Neural cell (in vitro differentiated cells): ENCODE measurements at regions not wholly inside any gene's neighbourhood (a gene's known extent, or its start where the extent isn't known, plus 50 kb on each side); places are given as distances from the start of the nearest gene placed in this dataset.

Source experiments
- CTCF ChIP-seq: fragments of 450-650 bp; IDR thresholded peaks from 2 replicates; pipeline ENCODE4 v1.5.1; 2014; ENCODE audit warnings: antibody characterized with exemption, mild to moderate bottlenecking, moderate library complexity; ENCODE audit not compliant: poor library complexity, severe bottlenecking
- EP300 ChIP-seq: fragments of 450-650 bp; conservative IDR thresholded peaks from 2 replicates; pipeline ENCODE4 v1.6.1; 2014; ENCODE audit warnings: antibody characterized with exemption, mild to moderate bottlenecking, moderate library complexity; ENCODE audit not compliant: poor library complexity, severe bottlenecking
- EZH2 ChIP-seq: fragments of 200-600, 300-800 bp; shearing (Covaris generic), sonication (generic); IDR thresholded peaks from 2 replicates; pipeline ENCODE4 v1.6.1; 2014; ENCODE audit warnings: antibody characterized with exemption, low read length, borderline replicate concordance, mild to moderate bottlenecking; ENCODE audit not compliant: insufficient read depth, poor library complexity, severe bottlenecking
- MXI1 ChIP-seq: fragments of 450-650 bp; conservative IDR thresholded peaks from 2 replicates; pipeline ENCODE4 v1.6.1; 2014; ENCODE audit warnings: antibody characterized with exemption, mild to moderate bottlenecking; ENCODE audit not compliant: poor library complexity, severe bottlenecking
- POLR2AphosphoS5 ChIP-seq: IDR thresholded peaks from 2 replicates; pipeline ENCODE4 v1.6.1; 2012
- RAD21 ChIP-seq: fragments of 450-650 bp; conservative IDR thresholded peaks from 2 replicates; pipeline ENCODE4 v1.6.1; 2014; ENCODE audit warnings: antibody characterized with exemption, mild to moderate bottlenecking, moderate library complexity
- TF ChIP-seq, protein P1 (sequence below): IDR thresholded peaks from 2 replicates; pipeline ENCODE4 v1.6.1; 2012; ENCODE audit warnings: borderline replicate concordance

GRCh38 chr2:19598971-19599370 lies 240.5 kb upstream of the OSR1 start:
- TF ChIP-seq MXI1 (no peak), CTCF (no peak), POLR2AphosphoS5 (no peak), EZH2 (no peak), EP300 (no peak), RAD21 (no peak)
- TF ChIP-seq, protein P1, sequence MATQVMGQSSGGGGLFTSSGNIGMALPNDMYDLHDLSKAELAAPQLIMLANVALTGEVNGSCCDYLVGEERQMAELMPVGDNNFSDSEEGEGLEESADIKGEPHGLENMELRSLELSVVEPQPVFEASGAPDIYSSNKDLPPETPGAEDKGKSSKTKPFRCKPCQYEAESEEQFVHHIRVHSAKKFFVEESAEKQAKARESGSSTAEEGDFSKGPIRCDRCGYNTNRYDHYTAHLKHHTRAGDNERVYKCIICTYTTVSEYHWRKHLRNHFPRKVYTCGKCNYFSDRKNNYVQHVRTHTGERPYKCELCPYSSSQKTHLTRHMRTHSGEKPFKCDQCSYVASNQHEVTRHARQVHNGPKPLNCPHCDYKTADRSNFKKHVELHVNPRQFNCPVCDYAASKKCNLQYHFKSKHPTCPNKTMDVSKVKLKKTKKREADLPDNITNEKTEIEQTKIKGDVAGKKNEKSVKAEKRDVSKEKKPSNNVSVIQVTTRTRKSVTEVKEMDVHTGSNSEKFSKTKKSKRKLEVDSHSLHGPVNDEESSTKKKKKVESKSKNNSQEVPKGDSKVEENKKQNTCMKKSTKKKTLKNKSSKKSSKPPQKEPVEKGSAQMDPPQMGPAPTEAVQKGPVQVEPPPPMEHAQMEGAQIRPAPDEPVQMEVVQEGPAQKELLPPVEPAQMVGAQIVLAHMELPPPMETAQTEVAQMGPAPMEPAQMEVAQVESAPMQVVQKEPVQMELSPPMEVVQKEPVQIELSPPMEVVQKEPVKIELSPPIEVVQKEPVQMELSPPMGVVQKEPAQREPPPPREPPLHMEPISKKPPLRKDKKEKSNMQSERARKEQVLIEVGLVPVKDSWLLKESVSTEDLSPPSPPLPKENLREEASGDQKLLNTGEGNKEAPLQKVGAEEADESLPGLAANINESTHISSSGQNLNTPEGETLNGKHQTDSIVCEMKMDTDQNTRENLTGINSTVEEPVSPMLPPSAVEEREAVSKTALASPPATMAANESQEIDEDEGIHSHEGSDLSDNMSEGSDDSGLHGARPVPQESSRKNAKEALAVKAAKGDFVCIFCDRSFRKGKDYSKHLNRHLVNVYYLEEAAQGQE = no peak
